ENCODE measurements at regions not wholly inside any gene's neighbourhood (a gene's known extent, or its start where the extent isn't known, plus 50 kb on each side); places are given as distances from the start of the nearest gene placed in this dataset.

DNA sequence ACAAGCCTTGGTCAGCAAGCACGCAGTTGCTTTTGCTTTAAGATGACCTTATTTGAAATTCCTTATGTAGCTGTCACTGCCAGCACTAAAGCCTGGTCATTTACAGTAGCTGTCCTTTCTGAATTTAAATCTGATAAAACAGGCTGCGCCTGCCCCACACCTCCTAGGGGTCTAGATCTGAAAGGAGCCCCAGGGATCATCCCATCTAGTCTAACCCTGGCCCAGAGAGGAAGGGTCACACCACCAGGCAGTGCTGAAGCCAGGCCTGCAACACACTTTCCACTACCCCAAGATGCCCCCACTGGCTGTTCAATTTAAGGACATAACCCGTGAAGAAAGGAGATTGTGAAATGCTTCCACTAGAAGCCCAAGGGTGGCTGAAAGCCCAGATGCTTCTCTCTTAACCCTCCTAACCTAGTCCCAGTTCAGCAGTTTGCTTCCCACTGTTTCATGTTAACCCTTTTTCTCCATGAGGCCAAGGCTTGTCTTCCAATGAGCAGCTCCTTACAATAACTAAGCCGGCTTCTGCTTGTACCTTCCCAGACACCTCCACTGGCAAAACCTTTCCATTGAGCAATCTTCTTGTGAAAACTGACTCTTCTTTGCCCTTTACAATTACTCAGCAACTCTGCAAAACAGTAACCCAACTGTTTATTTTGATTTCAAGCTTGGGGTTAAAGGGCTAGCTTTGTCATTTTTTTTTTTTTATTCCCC lies 198.9 kb upstream of the LPP start:
- H3K4me1 Mint-ChIP-seq = peaks cover 4 to 5% of the 10 kb centered on the region in 2 experiments
- H3K27me3 Mint-ChIP-seq (ENCODE audit: low read depth) = no peaks in the 10 kb centered on the region
- Histone ChIP-seq H2BK12ac (ENCODE audit: insufficient read length, low read depth, low read length) (no peak overlapping the region), H3K56ac (ENCODE audit: insufficient read length, low read depth, low read length) (no peak overlapping the region), H3K79me2 (ENCODE audit: insufficient read depth, low read length) (no peaks in the 10 kb centered on the region), H2BK20ac (ENCODE audit: low read depth, low read length, poor library complexity, severe bottlenecking) (no peak overlapping the region), H3K4me1 (ENCODE audit: insufficient read depth, low read length) (no peaks in the 10 kb centered on the region; the same call in 1 of the 2 replicates), H4K8ac (replicated peaks; ENCODE audit: insufficient read length, low read depth, low read length) (no peak overlapping the region), H3K9me3 (ENCODE audit: control insufficient read depth, low read depth, low read length) (no peaks in the 10 kb centered on the region), H3K23ac (ENCODE audit: insufficient read length, low read depth, low read length) (no peak overlapping the region), H3K18ac (ENCODE audit: insufficient read length, low read depth, low read length) (no peak overlapping the region), H2BK15ac (ENCODE audit: low read depth, low read length) (no peak overlapping the region), H2BK120ac (ENCODE audit: low read depth, low read length, poor library complexity, severe bottlenecking) (no peak overlapping the region), H4K5ac (ENCODE audit: insufficient read length, low read depth, low read length) (no peak overlapping the region), H3K14ac (ENCODE audit: insufficient read depth, low read length) (no peak overlapping the region), H2BK5ac (ENCODE audit: insufficient read length, low read length) (no peak overlapping the region), H3K4me2 (ENCODE audit: insufficient read depth, insufficient read length, low read length) (no peak overlapping the region), H4K91ac (ENCODE audit: insufficient read length, low read depth, low read length) (no peak overlapping the region), H3T11ph (ENCODE audit: low read length) (no peak overlapping the region), H3K79me1 (ENCODE audit: insufficient read depth, low read depth, low read length, poor library complexity, severe bottlenecking) (no peaks in the 10 kb centered on the region), H3K4ac (ENCODE audit: low read depth, low read length) (no peak overlapping the region), H2AFZ (ENCODE audit: low read length) (no peak overlapping the region), H3K27ac (ENCODE audit: insufficient read length, low read depth, low read length) (no peak overlapping the region), H3K27me3 (ENCODE audit: insufficient read depth, low read length) (no peaks in the 10 kb centered on the region), H4K20me1 (ENCODE audit: control insufficient read depth, insufficient read depth, insufficient read length) (no peaks in the 10 kb centered on the region), H2AK5ac (ENCODE audit: insufficient read length, low read length) (no peak overlapping the region), H3K9ac (ENCODE audit: extremely low read depth, insufficient read length, low read length) (no peak overlapping the region), H3K23me2 (ENCODE audit: insufficient read length, low read depth, low read length, poor library complexity, severe bottlenecking) (no peaks in the 10 kb centered on the region)
- H3K9me3 Mint-ChIP-seq = no peaks in the 10 kb centered on the region
- TF ChIP-seq, protein P1, sequence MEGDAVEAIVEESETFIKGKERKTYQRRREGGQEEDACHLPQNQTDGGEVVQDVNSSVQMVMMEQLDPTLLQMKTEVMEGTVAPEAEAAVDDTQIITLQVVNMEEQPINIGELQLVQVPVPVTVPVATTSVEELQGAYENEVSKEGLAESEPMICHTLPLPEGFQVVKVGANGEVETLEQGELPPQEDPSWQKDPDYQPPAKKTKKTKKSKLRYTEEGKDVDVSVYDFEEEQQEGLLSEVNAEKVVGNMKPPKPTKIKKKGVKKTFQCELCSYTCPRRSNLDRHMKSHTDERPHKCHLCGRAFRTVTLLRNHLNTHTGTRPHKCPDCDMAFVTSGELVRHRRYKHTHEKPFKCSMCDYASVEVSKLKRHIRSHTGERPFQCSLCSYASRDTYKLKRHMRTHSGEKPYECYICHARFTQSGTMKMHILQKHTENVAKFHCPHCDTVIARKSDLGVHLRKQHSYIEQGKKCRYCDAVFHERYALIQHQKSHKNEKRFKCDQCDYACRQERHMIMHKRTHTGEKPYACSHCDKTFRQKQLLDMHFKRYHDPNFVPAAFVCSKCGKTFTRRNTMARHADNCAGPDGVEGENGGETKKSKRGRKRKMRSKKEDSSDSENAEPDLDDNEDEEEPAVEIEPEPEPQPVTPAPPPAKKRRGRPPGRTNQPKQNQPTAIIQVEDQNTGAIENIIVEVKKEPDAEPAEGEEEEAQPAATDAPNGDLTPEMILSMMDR (conservative IDR thresholded peaks at IDR 0.05) = no peak
- no peak overlapping the region for H3K27ac Mint-ChIP-seq
- no CpG with 5 or more reads among the region's 4 CpGs for WGBS (ENCODE audit: extremely low coverage, insufficient read length, low lambda C conversion rate)
- no peaks in the 10 kb centered on the region for H3K36me3 Mint-ChIP-seq (ENCODE audit: insufficient read depth in 1 of 3, low read depth in 3 of 3)
- no peak for DNase-seq
- no peak overlapping the region for H3K4me3 Mint-ChIP-seq

Measured in H9 (cell line).